ENCODE measurements at regions not wholly inside any gene's neighbourhood (a gene's known extent, or its start where the extent isn't known, plus 50 kb on each side); places are given as distances from the start of the nearest gene placed in this dataset.

DNA sequence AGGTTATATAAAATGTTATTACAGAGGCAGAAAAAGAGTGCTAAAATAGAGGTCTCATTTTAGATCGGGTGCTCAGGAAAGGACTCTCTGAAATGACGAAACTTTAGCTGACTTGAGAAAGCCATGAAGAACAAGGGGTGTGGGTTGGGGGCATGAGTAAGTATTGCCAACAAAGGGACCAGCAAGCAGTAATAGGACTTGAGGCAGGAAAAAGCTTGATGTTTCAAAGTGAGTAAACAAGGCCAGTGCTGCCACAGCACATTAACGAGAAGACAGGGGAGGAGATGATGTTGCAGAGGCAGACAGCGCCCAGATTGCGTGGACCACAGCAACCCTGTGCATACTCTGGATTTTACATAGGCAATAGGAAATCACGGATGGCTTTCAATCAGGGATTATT is 318.8 kb downstream of the ZEB2 start:
- TF ChIP-seq, protein P1, sequence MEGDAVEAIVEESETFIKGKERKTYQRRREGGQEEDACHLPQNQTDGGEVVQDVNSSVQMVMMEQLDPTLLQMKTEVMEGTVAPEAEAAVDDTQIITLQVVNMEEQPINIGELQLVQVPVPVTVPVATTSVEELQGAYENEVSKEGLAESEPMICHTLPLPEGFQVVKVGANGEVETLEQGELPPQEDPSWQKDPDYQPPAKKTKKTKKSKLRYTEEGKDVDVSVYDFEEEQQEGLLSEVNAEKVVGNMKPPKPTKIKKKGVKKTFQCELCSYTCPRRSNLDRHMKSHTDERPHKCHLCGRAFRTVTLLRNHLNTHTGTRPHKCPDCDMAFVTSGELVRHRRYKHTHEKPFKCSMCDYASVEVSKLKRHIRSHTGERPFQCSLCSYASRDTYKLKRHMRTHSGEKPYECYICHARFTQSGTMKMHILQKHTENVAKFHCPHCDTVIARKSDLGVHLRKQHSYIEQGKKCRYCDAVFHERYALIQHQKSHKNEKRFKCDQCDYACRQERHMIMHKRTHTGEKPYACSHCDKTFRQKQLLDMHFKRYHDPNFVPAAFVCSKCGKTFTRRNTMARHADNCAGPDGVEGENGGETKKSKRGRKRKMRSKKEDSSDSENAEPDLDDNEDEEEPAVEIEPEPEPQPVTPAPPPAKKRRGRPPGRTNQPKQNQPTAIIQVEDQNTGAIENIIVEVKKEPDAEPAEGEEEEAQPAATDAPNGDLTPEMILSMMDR (IDR thresholded peaks at IDR 0.05): no peak
- DNase-seq (ENCODE audit: low spot score) (no peak), ATAC-seq (ENCODE audit: insufficient number of reproducible peaks, low FRiP score, low read depth) (no peak)
- Histone ChIP-seq H3K27ac (no peak overlapping the region), H3K4me1 (ENCODE audit: control insufficient read depth in 1 of 2, low read depth in 2 of 2) (no peaks in the 10 kb centered on the region), H3K27me3 (replicated peaks; ENCODE audit: insufficient read depth) (no peaks in the 10 kb centered on the region), H3K36me3 (no peaks in the 10 kb centered on the region), H3K4me3 (no peak overlapping the region), H3K9me3 (no peaks in the 10 kb centered on the region)

- Histone ChIP-seq H3K27ac (no peak overlapping the region), H3K36me3 (no peaks in the 10 kb centered on the region), H3K9me3 (no peaks in the 10 kb centered on the region), H3K27me3 (replicated peaks; ENCODE audit: insufficient read depth) (no peaks in the 10 kb centered on the region), H3K4me1 (ENCODE audit: control insufficient read depth in 1 of 2, low read depth in 2 of 2) (no peaks in the 10 kb centered on the region), H3K4me3 (no peak overlapping the region)
- DNase-seq (ENCODE audit: low spot score): no peak
- TF ChIP-seq, protein P1 (IDR thresholded peaks at IDR 0.05): no peak
- no peak for ATAC-seq (ENCODE audit: insufficient number of reproducible peaks, low FRiP score, low read depth)
These were observed 321.8 kb downstream of the ZEB2 start for GRCh38 chr2:144198116-144198515.

DNA sequence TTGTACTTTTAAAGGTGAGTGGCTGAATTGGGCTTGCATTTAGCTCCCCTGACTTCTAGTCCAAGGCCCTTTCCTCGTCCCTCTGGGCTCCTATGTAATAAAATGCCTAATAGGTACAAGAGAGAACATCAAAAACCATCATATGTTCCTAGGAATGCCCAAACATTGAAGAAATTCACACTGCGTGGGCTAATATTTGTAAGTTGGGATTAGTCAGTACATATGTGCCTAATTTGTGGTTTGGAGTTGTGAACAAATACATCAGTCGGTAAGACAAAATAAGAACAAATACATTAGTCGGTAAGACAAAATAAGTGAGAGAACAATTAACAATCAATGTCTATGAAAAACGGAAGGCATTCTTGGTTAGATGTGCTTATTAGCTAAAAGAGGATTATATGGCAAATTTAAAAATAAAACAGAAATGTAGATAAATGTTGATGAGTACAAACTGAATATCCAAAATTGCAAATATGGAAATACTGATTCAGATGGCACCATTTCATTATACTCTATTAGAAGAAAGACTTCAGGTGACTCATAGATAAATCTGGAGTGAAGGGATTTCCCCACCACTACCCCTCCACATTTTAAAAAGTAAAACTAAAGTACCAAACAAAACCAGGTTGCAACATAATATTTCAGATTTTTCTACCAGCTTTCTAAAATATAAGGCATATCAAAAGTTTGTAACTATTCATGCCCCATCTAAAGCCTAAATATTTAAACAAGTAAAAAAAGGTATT is 325.4 kb downstream of the ZEB2 start:
- Histone ChIP-seq H3K4me3 (no peak overlapping the region), H3K4me1 (ENCODE audit: control insufficient read depth in 1 of 2, low read depth in 2 of 2) (no peaks in the 10 kb centered on the region), H3K27me3 (replicated peaks; ENCODE audit: insufficient read depth) (no peaks in the 10 kb centered on the region), H3K36me3 (no peaks in the 10 kb centered on the region), H3K27ac (no peak overlapping the region), H3K9me3 (no peaks in the 10 kb centered on the region)
- ATAC-seq (ENCODE audit: insufficient number of reproducible peaks, low FRiP score, low read depth): no peak
- TF ChIP-seq, protein P1 (IDR thresholded peaks at IDR 0.05): no peak
- DNase-seq (ENCODE audit: low spot score): no peak

DNA sequence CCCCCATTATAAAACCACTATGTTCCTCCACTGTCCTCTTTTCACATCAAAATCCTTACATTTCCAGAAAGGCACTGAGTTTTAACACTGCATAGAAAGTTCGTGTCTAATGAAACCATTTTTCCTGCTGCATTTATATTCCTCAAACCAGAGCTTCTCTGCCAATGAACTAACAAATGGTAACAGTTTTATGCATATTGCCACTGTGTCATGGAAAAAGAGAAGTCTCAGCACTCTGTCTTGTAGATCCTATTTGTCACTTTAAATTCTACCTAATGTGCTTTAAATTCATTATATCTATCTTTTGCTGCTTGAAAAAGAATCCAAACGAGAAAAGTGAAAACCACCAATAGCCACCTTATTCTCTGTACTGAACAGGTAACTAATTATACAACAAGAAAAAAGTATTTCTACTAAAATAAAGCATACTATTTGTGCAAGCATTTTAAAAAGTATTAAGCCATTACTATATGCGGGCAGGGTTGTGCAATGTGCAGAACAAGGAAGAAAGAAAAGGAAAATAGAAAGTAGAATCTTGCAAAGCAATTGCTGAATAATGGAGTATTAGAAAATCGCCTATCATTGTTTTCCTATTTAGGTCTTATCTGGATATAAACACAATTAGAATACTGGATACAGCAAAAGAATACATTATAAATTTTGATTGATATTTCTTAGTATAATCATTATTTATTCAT is 328.9 kb downstream of the ZEB2 start:
- H3K4me1 ChIP-seq (ENCODE audit: control insufficient read depth in 1 of 2, low read depth in 2 of 2): no peaks in the 10 kb centered on the region
- TF ChIP-seq, protein P1 (IDR thresholded peaks at IDR 0.05): no peak
- no peak overlapping the region for H3K27ac ChIP-seq
- H3K4me3 ChIP-seq: no peak overlapping the region
- H3K36me3 ChIP-seq: no peaks in the 10 kb centered on the region
- no peaks in the 10 kb centered on the region for H3K9me3 ChIP-seq
- no peaks in the 10 kb centered on the region for H3K27me3 ChIP-seq (replicated peaks; ENCODE audit: insufficient read depth)
- ATAC-seq (ENCODE audit: insufficient number of reproducible peaks, low FRiP score, low read depth) (no peak), DNase-seq (ENCODE audit: low spot score) (no peak)

DNA sequence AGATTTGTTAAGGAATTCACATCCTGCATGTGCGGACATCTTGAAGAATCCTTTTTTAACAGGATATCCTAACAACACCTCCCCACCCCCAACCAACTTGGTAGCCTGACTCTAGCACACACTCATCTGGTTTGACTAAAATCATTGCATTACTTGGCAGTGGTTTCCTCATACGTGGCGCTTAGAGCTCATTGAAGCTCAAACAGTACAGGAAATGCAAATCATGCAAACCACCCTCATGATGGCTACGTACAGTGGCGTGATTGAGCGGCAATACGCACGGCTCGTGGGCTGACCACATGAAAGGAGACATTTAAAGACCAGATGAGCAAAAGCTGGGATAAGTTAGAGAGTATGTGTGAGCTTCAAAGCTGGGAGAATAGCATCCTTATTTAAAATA is 336.2 kb downstream of the ZEB2 start:
- ATAC-seq (ENCODE audit: insufficient number of reproducible peaks, low FRiP score, low read depth): no peak
- Histone ChIP-seq H3K4me3 (no peak overlapping the region), H3K27ac (no peak overlapping the region), H3K4me1 (ENCODE audit: control insufficient read depth in 1 of 2, low read depth in 2 of 2) (no peaks in the 10 kb centered on the region), H3K36me3 (no peaks in the 10 kb centered on the region), H3K27me3 (replicated peaks; ENCODE audit: insufficient read depth) (no peaks in the 10 kb centered on the region), H3K9me3 (no peaks in the 10 kb centered on the region)
- no peak for DNase-seq (ENCODE audit: low spot score)
- TF ChIP-seq, protein P1 (IDR thresholded peaks at IDR 0.05): no peak

All from thoracic aorta (tissue), 2 donors.